T47D (cell line): ENCODE measurements at regions not wholly inside any gene's neighbourhood (a gene's known extent, or its start where the extent isn't known, plus 50 kb on each side); places are given as distances from the start of the nearest gene placed in this dataset.
A peak's percentile ranks its signal among the peaks of the same experiment; 100 is the strongest.

Experiments used
- DNase-seq, 2 experiments: peaks; one replicate each; pipeline versions ENCODE4 v3.0.0 to v3.0.0-alpha.2; 2011 to 2012; ENCODE audit warnings: low read depth in 1 of 2, low spot score in 1 of 2
- JUND ChIP-seq: IDR thresholded peaks from 2 replicates; pipeline ENCODE4 v1.6.1; 2012; ENCODE audit warnings: low read depth
- in situ Hi-C: cut with HindIII; loops from 2 replicates; pipeline ENCODE4 v1.10.0; 2016; ENCODE audit warnings: low sequenced_read_pairs, low pct_unique_long_range_greater_than_20kb

DNA sequence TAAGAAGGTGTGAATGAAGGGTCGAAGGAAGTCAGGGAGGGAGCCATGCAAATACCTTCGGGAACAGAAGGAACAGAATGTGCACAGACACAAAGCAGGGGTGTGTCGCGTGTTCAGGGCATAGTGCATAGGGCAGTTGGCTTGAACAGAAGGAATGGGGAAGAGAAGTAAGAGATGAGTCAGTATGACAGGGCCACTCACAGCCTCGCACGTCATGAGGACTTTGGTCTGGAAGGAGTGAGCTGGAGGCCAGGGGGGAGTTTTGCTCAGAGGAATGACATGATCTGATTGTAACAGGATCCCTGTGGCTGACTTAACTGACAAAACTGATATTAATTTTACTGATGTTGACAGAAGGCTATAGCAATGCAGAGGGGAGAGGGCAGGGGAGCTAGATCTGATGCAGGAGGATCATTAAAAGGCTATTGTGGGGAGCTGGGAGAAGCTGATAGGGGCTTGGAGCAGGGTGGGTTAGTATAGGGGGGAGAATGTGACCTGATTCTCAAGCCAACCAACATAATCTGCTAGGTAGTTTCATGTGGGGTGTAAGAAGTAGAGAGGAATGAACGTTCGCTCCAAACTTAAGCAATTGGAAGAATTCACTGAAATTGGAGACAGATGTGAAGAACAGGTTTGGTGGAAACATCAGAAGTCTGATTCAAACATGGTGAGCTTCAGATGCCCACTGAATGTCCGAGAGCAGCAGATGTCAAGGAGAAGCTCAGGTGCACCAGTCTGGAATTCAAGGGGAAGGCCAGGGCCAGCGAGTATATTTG, 60.4 kb upstream of the COPS8 start:
- TF ChIP-seq JUND = no peak
- no peak for DNase-seq
- in situ Hi-C loops = no loop called here

DNA sequence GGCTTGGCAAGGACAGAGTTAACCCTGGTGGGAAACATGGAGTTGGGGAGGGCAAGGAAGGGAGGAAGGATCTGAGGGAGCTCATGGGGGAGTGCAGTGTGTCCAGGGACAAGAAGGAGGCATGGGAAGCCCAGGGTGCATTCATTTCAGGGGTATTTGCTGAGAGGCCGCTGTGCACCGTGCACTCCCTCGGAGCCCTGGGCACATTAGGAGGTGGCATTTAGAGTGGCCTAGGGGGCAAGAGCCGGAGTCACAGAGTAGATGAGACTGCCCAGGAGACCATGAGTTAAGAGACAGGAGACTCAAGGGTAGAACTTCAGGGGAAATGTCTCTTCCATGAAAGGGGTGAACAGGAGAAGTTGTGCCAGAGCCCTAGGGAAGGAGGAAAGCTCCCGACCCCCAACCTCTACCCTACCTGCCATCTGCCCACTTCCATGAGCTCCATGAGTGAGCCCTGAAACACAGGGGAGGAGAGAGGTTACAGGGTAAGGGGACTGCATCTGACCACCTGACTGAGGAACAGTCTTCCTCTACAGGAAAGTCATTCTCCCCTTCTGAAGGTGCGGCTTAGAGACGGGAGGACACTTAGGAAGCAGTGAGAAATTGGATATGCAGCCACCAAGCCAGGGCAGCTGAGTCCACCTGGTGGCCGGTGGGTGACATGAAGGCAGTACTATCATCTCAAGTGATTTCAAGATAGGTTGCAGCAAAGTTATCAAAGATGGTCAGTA, 58.5 kb upstream of the COPS8 start:
- peak; percentile 33 to 75 for DNase-seq
- in situ Hi-C loops = no loop called here
- no peak for TF ChIP-seq JUND

DNA sequence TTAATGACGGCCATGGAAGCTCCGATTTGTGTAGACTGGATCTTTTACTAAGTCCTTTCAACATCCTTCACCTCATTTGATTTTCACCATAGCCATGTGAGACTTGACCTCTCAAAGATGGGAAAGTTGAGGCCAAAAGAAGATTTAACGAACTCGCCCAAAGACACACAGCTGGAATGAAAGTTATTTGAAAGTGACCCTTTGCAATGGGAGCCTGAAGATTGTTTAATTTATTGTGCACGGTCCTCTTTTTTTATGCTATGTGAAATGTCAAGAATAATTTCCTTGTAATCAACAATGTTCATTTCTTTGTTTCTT, 58.0 kb upstream of the COPS8 start:
- DNase-seq = no peak
- no peak for TF ChIP-seq JUND
- in situ Hi-C loops = no loop called here

DNA sequence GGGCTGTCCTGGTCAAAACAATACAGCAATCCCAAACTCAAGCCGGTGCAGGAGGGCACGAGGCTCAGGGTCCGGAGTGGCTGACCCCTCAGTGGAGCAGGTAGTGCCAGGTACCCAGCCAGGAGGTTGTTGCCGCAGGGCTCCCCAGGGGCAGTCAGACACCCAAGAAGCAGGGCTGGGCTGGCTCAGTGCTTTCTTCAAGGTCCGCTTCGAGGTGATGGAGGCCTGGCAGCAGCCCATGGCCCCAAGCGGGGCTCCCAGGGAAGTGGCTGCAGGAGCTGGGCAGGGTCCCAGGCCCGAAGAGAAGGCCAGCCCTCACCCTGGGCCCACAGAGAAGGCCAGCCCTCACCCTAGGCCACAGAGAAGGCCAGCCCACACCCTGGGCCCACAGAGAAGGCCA, 55.3 kb upstream of the COPS8 start:
- no peak for TF ChIP-seq JUND
- no peak for DNase-seq
- in situ Hi-C loops = no loop called here

DNA sequence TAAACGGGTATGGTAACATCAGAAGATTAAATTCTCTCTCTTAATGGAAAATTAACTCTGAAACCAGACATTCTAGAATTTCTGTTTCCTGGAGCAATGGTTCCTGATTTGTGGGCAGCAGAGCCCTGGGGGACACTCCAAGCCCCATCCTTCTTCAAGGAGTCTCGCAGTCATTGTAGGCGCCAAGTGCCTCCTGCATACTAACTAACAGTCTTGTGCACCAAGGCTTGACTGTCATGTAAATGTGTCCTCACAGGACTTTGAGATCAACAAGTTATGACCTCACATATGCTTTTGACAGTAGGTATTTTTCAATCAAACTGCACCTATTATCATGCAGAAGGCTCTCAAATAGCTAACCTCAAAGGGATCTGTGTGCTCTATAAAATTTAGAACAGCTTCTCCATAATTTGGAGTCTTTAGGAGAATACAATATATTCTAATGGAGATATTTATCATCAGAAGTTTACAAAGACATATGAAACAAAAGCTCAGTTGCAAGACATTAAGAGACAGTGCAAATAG, 52.1 kb upstream of the COPS8 start:
- in situ Hi-C loops = no loop called here
- TF ChIP-seq JUND = no peak
- DNase-seq = no peak

DNA sequence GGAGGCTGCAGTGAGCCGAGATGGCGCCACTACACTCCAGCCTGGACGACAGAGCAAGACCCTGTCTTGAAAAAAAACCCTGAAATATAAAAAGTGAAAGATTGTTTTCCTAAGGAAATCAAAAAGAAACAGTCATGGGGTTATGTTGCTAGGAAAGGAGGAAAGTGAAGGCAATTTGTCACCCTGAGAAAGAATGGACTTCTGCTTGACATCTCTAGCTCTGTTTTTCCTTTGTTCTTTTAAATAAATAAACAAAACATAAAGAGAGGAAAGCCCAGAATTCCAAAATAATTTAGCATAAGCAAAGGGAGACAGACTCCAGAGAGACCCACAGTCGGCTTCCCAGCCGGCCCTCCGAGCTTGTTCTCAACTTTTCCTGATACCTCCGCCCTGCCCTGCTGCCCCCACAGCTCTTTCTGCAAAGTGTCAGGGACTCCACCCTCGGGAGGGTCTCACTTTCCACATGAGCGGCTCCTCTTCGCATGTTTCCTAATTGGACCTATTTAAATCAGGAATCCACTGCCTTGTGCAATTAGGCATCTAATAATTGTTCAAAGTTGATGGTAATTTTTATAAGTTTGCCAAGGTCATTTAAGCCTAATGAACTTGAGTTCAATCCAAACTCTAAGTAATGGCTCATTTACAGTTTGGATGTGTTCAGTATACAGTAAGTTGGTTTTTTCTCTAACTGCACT, 49.8 kb upstream of the COPS8 start:
- no peak for TF ChIP-seq JUND
- in situ Hi-C loops = no loop called here
- DNase-seq = no peak
